Gastroesophageal sphincter (tissue), 3 donors: ENCODE measurements at regions not wholly inside any gene's neighbourhood (a gene's known extent, or its start where the extent isn't known, plus 50 kb on each side); places are given as distances from the start of the nearest gene placed in this dataset.

Experiments
- POLR2A ChIP-seq, 2 donors: fragments of 450-650 bp; IDR thresholded peaks; one replicate each; pipeline ENCODE4 v1.6.1; 2017; ENCODE audit warnings: antibody characterized with exemption in 2 of 2, mild to moderate bottlenecking in 2 of 2, moderate library complexity in 1 of 2
- TF ChIP-seq, protein P1 (sequence below), 4 experiments: fragments of 200-600 bp in 2 of 4; fragments of 450-650 bp in 2 of 4; sonication (generic) in 1 of 4; IDR thresholded peaks; one replicate each; pipeline ENCODE4 v1.5.1; 2017 to 2019; ENCODE audit warnings: antibody characterized with exemption in 4 of 4, mild to moderate bottlenecking in 2 of 4, moderate library complexity in 2 of 4

DNA sequence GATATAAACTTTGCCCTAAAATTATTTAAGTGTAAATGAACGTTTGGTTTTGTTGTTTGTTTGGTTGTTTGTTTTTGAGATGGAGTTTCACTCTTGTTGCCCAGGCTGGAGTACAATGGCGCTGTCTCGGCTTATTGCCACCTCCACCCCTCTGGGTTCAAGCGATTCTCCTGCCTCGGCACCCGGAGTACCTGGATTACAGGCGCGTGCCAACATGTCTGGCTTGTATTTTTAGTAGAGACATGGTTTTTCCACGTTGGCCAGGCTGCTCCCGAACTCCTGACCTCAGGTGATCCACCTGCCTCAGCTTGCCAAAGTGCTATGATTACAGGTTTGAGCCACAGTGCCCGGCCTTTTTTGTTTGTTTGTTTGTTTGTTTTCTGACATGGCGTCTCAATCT is 87.9 kb upstream of the CHD2 start:
- TF ChIP-seq, protein P1, sequence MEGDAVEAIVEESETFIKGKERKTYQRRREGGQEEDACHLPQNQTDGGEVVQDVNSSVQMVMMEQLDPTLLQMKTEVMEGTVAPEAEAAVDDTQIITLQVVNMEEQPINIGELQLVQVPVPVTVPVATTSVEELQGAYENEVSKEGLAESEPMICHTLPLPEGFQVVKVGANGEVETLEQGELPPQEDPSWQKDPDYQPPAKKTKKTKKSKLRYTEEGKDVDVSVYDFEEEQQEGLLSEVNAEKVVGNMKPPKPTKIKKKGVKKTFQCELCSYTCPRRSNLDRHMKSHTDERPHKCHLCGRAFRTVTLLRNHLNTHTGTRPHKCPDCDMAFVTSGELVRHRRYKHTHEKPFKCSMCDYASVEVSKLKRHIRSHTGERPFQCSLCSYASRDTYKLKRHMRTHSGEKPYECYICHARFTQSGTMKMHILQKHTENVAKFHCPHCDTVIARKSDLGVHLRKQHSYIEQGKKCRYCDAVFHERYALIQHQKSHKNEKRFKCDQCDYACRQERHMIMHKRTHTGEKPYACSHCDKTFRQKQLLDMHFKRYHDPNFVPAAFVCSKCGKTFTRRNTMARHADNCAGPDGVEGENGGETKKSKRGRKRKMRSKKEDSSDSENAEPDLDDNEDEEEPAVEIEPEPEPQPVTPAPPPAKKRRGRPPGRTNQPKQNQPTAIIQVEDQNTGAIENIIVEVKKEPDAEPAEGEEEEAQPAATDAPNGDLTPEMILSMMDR (IDR thresholded peaks at IDR 0.05) = no peak
- TF ChIP-seq POLR2A (IDR thresholded peaks at IDR 0.05) = no peak
